LHCN-M2 (cell line): ENCODE measurements at regions not wholly inside any gene's neighbourhood (a gene's known extent, or its start where the extent isn't known, plus 50 kb on each side); places are given as distances from the start of the nearest gene placed in this dataset.

ENCODE experiments used
- DNase-seq: peaks from one replicate; pipeline ENCODE4 v3.0.0-alpha.2; 2012; ENCODE audit warnings: low read depth

GRCh38 chr21:14869984-14870852, 194.6 kb downstream of the NRIP1 start:
- DNase-seq, result no peak

- no peak for DNase-seq
Observed at GRCh38 chr21:14866859-14867765, 197.7 kb downstream of the NRIP1 start.

GRCh38 chr21:14864211-14865021, 200.4 kb downstream of the NRIP1 start:
- DNase-seq, result peak; percentile 83

- no peak for DNase-seq
Observed at GRCh38 chr21:14863745-14864210, 201.0 kb downstream of the NRIP1 start.

GRCh38 chr21:14862794-14863720, 201.7 kb downstream of the NRIP1 start:
- DNase-seq, result no peak

- no peak for DNase-seq
Observed at GRCh38 chr21:14858311-14858710, 206.5 kb downstream of the NRIP1 start.

- no peak for DNase-seq
Observed at GRCh38 chr21:14857529-14857928, 207.3 kb downstream of the NRIP1 start.

GRCh38 chr21:14850394-14850793, 214.4 kb downstream of the NRIP1 start:
- DNase-seq, result peak; percentile 52

- no peak for DNase-seq
Observed at GRCh38 chr21:14846621-14847020, 218.2 kb downstream of the NRIP1 start.

- DNase-seq, result no peak
Observed at GRCh38 chr21:14844001-14844400, 220.8 kb downstream of the NRIP1 start.

GRCh38 chr21:14842601-14843000, 222.2 kb downstream of the NRIP1 start:
- DNase-seq, result no peak

GRCh38 chr21:14841511-14842472, 223.0 kb downstream of the NRIP1 start:
- no peak for DNase-seq

GRCh38 chr21:14838400-14838799, 226.4 kb downstream of the NRIP1 start:
- no peak for DNase-seq

GRCh38 chr21:14836950-14837349, 227.8 kb downstream of the NRIP1 start:
- peak; percentile 31 for DNase-seq

- DNase-seq, result no peak
Observed at GRCh38 chr21:14833666-14834351, 231.0 kb downstream of the NRIP1 start.

- DNase-seq, result no peak
Observed at GRCh38 chr21:14833241-14833640, 231.6 kb downstream of the NRIP1 start.

- no peak for DNase-seq
Observed at GRCh38 chr21:14830307-14830706, 234.5 kb downstream of the NRIP1 start.

GRCh38 chr21:14829685-14830084, 235.1 kb downstream of the NRIP1 start:
- no peak for DNase-seq

GRCh38 chr21:14827468-14827867, 237.3 kb downstream of the NRIP1 start:
- no peak for DNase-seq
